Prostate gland (tissue), 2 donors: ENCODE measurements at regions not wholly inside any gene's neighbourhood (a gene's known extent, or its start where the extent isn't known, plus 50 kb on each side); places are given as distances from the start of the nearest gene placed in this dataset.

ENCODE experiments used
- DNase-seq: peaks from one replicate; pipeline ENCODE4 v3.0.0-alpha.2; 2019; ENCODE audit warnings: low spot score
- H3K27ac ChIP-seq, 2 donors: fragments of 200-600 bp; sonication (generic); 2 replicates each; pipeline ENCODE4 v1.5.1; 2017 to 2019
- H3K27me3 ChIP-seq: fragments of 200-600 bp; sonication (generic); replicated peaks from 2 replicates; pipeline ENCODE4 v1.5.1; 2019; ENCODE audit not compliant: insufficient read depth
- H3K36me3 ChIP-seq, 2 donors: fragments of 200-600 bp; sonication (generic); 1 replicate in 1 of 2; 2 replicates in 1 of 2; pipeline versions ENCODE4 v1.5.1 to v1.8.1; 2017 to 2019
- H3K4me1 ChIP-seq: fragments of 200-600 bp; sonication (generic); replicated peaks from 2 replicates; pipeline ENCODE4 v1.5.1; 2019
- H3K4me3 ChIP-seq, 2 donors: fragments of 200-600 bp; sonication (generic); 2 replicates each; pipeline ENCODE4 v1.5.1; 2017 to 2019
- H3K9me3 ChIP-seq: fragments of 200-600 bp; sonication (generic); 2 replicates; pipeline ENCODE4 v1.5.1; 2017
- CTCF ChIP-seq, 4 experiments: fragments of 200-600 bp in 2 of 4; fragments of 450-650 bp in 2 of 4; sonication (generic) in 2 of 4; IDR thresholded peaks; 1 replicate in 3 of 4; 2 replicates in 1 of 4; pipeline ENCODE4 v1.5.1; 2016 to 2019; ENCODE audit warnings: antibody characterized with exemption in 4 of 4, mild to moderate bottlenecking in 2 of 4, moderate library complexity in 2 of 4
- POLR2A ChIP-seq: fragments of 450-650 bp; IDR thresholded peaks from one replicate; pipeline ENCODE4 v1.6.1; 2016; ENCODE audit warnings: antibody characterized with exemption, mild to moderate bottlenecking
- POLR2AphosphoS5 ChIP-seq: sonication (generic); formaldehyde crosslinking; IDR thresholded peaks from one replicate; pipeline ENCODE4 v1.6.1; 2017; ENCODE audit warnings: antibody characterized with exemption
- WGBS: methylation state at CpG from one replicate; pipeline ENCODE4 v1.1.5; 2018; 5-methylcytosine and 5-hydroxymethylcytosine counted together
- intact Hi-C: fragments of 100-400 bp; cut with DNase I; formaldehyde crosslinking; loops from one replicate; pipeline ENCODE4 v1.14.2; 2022

- 30% methylated on average over 3 of the region's 3 CpGs for WGBS
- Histone ChIP-seq H3K36me3 (no peaks in the 10 kb centered on the region), H3K4me3 (no peak overlapping the region), H3K9me3 (no peaks in the 10 kb centered on the region), H3K27me3 (no peaks in the 10 kb centered on the region), H3K27ac (no peak overlapping the region), H3K4me1 (no peaks in the 10 kb centered on the region)
- TF ChIP-seq POLR2A (no peak), POLR2AphosphoS5 (no peak), CTCF (IDR thresholded peaks at IDR 0.05) (no peak)
- no peak for DNase-seq
- intact Hi-C loops = no loop called here
These were observed 193.8 kb upstream of the PPP2R3A start for GRCh38 chr3:135771760-135772159.

- H3K36me3 ChIP-seq = no peaks in the 10 kb centered on the region
- 88% methylated on average over 1 of the region's 1 CpG for WGBS
- no peaks in the 10 kb centered on the region for H3K9me3 ChIP-seq
- TF ChIP-seq POLR2A (no peak), CTCF (IDR thresholded peaks at IDR 0.05) (no peak), POLR2AphosphoS5 (no peak)
- no peak for DNase-seq
- no peaks in the 10 kb centered on the region for H3K4me1 ChIP-seq
- no peak overlapping the region for H3K4me3 ChIP-seq
- no peak overlapping the region for H3K27ac ChIP-seq
- no peaks in the 10 kb centered on the region for H3K27me3 ChIP-seq
- intact Hi-C loops = no loop called here
These were observed 186.5 kb upstream of the PPP2R3A start for GRCh38 chr3:135779024-135779423.

- Histone ChIP-seq H3K27ac (no peak overlapping the region), H3K4me3 (no peak overlapping the region), H3K9me3 (no peaks in the 10 kb centered on the region), H3K36me3 (no peaks in the 10 kb centered on the region), H3K27me3 (no peaks in the 10 kb centered on the region), H3K4me1 (no peaks in the 10 kb centered on the region)
- intact Hi-C loops = no loop called here
- no peak for DNase-seq
- TF ChIP-seq POLR2A = no peak
- 60% methylated on average over 6 of the region's 6 CpGs for WGBS
These were observed 185.8 kb upstream of the PPP2R3A start for GRCh38 chr3:135779590-135780235.

- H3K27ac ChIP-seq = no peak overlapping the region
- H3K4me1 ChIP-seq = no peaks in the 10 kb centered on the region
- H3K4me3 ChIP-seq = no peak overlapping the region
- no peaks in the 10 kb centered on the region for H3K9me3 ChIP-seq
- intact Hi-C loops = no loop called here
- no peaks in the 10 kb centered on the region for H3K36me3 ChIP-seq
- TF ChIP-seq POLR2AphosphoS5 (no peak), CTCF (IDR thresholded peaks at IDR 0.05) (no peak), POLR2A (no peak)
- no peaks in the 10 kb centered on the region for H3K27me3 ChIP-seq
- no peak for DNase-seq
- 61% methylated on average over 3 of the region's 3 CpGs for WGBS
These were observed 184.3 kb upstream of the PPP2R3A start for GRCh38 chr3:135781026-135781815.

- H3K27me3 ChIP-seq = no peaks in the 10 kb centered on the region
- intact Hi-C loops = no loop called here
- TF ChIP-seq POLR2AphosphoS5 (no peak), CTCF (IDR thresholded peaks at IDR 0.05) (no peak), POLR2A (no peak)
- 67% methylated on average over 1 of the region's 1 CpG for WGBS
- no peak overlapping the region for H3K4me3 ChIP-seq
- H3K9me3 ChIP-seq = no peaks in the 10 kb centered on the region
- no peaks in the 10 kb centered on the region for H3K36me3 ChIP-seq
- no peaks in the 10 kb centered on the region for H3K4me1 ChIP-seq
- no peak for DNase-seq
- no peak overlapping the region for H3K27ac ChIP-seq
These were observed 181.0 kb upstream of the PPP2R3A start for GRCh38 chr3:135784557-135784956.
